NCI-H2107 treated with DMSO at 0.1 percent for 48 hours (cell line): ENCODE measurements at regions not wholly inside any gene's neighbourhood (a gene's known extent, or its start where the extent isn't known, plus 50 kb on each side); places are given as distances from the start of the nearest gene placed in this dataset.
"Not testable (repeated sequence)": the region's sequence is repeated elsewhere in the genome, so short reads cannot be mapped to it uniquely, and the experiment has no call there.

Experiments used
- DNase-seq: peaks from one replicate; lab custom pipeline; 2025; ENCODE audit not compliant: unreplicated experiment; lab: John Stamatoyannopoulos, UW

- DNase-seq: no peak
Measured at GRCh38 chr2:118425191-118425590, 336.9 kb downstream of the INSIG2 start.

- no peak for DNase-seq
Measured at GRCh38 chr2:118423776-118424175, 335.5 kb downstream of the INSIG2 start.

GRCh38 chr2:118421648-118422047 lies 333.4 kb downstream of the INSIG2 start:
- DNase-seq: no peak

DNA sequence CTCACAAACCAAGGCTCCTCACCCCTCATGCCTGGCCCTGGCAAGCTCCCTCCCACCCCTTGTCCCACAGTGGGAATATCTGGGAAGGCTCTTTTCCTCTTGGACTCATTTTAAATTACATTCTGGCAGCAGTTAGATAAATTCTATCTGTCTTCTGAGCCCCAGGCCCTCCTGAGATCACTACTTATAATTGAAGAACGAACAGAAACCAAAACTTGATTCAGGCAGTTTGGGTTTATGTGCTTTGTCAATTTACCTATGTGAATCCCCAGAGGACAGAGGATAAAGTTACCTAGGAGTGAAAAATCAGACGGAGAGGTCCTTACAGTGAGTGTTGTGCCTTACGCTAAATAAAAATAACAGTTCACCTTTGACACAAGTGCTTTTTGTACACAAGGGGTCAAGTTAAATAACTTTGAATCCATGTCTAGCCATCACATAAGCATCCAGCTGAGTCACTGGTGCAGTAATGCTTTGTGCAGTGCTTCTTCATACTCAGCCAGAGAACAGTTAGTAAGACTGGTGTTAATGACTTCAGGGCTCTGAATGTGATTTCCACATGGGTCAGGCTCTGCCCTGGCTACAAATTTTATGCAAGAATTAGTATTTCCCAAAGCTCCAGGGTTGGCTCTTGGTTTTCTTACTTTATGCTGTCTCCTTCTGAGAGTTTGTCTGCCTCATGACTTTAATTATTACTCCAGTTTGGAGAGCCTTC lies 329.3 kb downstream of the INSIG2 start:
- no peak for DNase-seq

GRCh38 chr2:118415186-118415585 lies 326.9 kb downstream of the INSIG2 start:
- DNase-seq: not testable (repeated sequence)

- DNase-seq: no peak
Measured at GRCh38 chr2:118403658-118404451, 315.6 kb downstream of the INSIG2 start.

DNA sequence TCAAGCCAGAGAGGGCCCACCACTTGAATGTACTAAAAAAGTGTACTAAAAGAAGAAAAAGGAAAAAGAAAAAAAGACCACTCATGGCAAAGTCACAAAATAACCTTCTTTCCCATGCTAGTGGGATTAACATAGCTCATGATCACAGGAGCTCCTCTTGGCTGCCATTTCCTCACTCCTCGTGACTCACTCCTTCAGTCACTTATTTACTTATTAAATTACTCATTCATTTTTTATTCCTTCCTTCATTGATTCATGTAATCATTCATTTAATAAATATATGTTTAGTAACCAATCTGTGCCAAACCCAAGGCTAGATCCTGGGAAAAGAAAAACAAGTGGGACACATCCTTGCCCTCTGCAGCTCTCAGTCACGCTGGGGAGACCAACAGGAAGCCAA lies 300.5 kb downstream of the INSIG2 start:
- DNase-seq: no peak

DNA sequence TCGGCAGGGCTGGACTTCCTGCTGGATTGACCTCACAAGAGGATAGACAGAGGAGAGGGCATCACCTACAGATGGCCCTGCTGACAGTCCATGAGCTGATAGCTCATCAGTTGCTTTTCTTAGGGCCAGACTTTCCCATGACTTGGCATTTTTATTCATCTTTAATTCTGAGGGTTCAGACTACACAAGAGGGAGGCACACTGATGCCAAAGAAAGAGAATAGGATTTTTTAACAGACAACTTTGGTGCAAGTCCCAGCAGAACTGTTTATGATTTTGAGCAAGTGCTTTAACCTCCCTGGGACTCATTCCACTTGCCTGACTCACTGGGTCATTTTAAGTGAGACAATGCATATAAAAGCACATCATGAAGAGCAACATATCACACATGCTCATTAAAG lies 299.2 kb downstream of the INSIG2 start:
- no peak for DNase-seq

- DNase-seq: no peak
Measured at GRCh38 chr2:118386641-118387302, 298.5 kb downstream of the INSIG2 start.

DNA sequence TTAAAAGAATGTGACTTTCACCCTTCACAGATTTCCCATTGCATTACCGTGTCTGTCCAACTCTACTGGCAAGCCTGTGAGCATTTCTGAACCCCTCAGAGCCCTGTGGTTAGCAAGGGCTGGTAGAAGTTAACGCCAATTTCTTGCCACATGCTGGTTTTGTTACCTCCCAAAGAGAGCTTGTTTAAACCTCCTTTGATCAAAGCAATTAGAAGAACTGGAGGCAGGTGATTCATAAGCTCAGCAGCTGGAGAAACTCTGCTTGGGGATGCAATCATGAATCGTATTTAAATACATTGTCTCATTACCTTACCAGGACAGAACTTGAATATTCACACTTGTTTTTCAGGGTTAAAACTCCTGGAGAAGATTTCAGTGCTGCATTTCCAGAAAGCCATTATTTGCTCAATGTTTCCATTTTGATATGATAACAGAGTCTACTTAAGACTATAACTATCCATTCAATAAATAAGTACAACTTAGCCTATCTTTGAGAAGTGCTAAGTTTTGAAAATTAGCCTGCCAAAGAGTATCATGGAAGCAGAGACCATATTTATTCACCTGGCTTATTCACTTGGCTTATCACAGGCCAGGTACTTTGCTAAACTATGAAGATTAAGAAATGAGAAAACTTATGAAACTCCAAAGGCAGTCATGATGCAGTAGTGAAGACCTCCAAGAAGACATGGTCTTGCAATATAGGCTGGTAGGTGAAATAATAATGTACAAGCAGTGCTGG lies 292.8 kb downstream of the INSIG2 start:
- DNase-seq: no peak

DNA sequence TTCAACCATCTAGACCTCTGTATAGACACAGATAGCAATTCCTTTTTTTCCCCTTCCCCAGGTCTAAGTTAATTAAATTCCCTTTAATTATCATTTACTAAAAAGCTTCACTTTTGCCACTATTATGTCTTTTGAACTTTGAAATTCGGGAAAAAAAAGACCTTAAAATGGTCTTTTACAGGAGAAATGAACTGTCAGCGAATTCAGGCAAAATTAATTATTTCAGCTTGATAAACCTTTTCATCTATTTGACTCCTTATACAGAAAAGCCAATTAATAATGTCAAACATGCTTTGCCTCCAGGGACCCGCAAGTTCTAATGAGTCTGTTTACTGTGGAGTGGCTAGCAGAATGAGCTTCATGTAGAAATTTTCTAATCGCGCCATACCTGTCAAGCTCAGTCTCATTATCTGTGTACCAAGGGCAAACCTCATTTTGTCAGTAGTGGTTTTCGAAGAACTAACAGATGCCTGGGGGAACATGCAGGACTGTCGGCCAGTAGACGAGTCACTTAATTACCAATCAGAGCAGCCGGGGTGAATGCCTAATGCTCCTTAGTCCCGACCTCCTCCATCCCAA lies 287.7 kb downstream of the INSIG2 start:
- DNase-seq: no peak

- no peak for DNase-seq
Measured at GRCh38 chr2:118374974-118375755, 286.9 kb downstream of the INSIG2 start.

- DNase-seq: no peak
Measured at GRCh38 chr2:118372886-118373830, 284.9 kb downstream of the INSIG2 start.

GRCh38 chr2:118371515-118371914 lies 283.2 kb downstream of the INSIG2 start:
- no peak for DNase-seq

- DNase-seq: not testable (repeated sequence)
Measured at GRCh38 chr2:118369521-118369920, 281.2 kb downstream of the INSIG2 start.

DNA sequence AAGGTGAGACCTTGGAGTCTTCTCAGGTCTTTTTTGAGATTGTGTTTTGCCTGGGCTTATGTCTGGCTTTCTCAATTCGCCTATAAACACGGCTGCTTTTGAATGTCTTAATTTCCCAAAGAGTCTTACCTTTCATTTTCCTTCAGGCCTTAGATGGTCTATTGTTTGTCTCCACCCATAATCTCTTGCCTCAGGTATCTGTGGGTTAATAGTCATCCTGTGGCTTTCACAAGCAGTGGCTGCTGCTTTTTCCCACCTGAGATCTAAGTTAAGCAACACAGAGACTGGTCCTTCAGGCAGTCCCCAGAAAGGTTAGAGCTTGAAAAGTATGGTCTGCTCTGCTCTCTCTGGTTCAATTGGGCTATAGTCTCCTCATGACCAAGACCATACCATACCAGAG lies 275.3 kb downstream of the INSIG2 start:
- DNase-seq: no peak

GRCh38 chr2:118356051-118356450 lies 267.8 kb downstream of the INSIG2 start:
- DNase-seq: no peak

GRCh38 chr2:118351796-118352195 lies 263.5 kb downstream of the INSIG2 start:
- no peak for DNase-seq

DNA sequence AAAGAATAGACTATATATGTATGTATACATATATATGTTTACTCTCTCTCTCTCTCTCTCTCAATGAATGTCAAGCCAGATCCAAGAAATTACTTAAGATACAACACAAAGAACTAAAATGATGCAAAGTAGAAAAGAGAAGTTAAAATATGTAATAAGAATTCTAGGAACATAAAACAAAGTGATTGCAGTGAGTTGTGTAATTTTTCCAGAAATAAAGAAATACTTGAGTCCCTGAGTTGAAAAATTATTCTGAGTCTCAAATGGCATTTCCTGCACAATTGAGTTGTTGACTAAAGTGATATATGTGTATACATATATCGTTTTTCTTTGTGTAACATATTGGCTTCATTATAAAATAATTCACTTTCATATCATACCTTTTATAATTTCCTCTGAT lies 262.4 kb downstream of the INSIG2 start:
- DNase-seq: no peak
